Spinal cord (tissue), 9 donors: ENCODE measurements at regions not wholly inside any gene's neighbourhood (a gene's known extent, or its start where the extent isn't known, plus 50 kb on each side); places are given as distances from the start of the nearest gene placed in this dataset.

Source experiments
- DNase-seq, 6 donors: peaks; one replicate each; pipeline versions ENCODE4 v3.0.0 to v3.0.0-alpha.2; 2013 to 2015; ENCODE audit warnings: low spot score in 6 of 6, low read depth in 4 of 6
- H3K27ac ChIP-seq: one replicate; pipeline ENCODE4 v1.5.1; 2013; ENCODE audit warnings: low read depth, low read length, control low read depth
- H3K27me3 ChIP-seq: one replicate; pipeline ENCODE4 v1.6.1; 2013; ENCODE audit warnings: low read length; ENCODE audit not compliant: control insufficient read depth, insufficient read depth
- H3K36me3 ChIP-seq: one replicate; pipeline ENCODE4 v1.6.1; 2013; ENCODE audit warnings: low read length; ENCODE audit not compliant: control insufficient read depth, insufficient read depth
- H3K4me1 ChIP-seq: one replicate; pipeline ENCODE4 v1.6.1; 2013; ENCODE audit warnings: low read length; ENCODE audit not compliant: control insufficient read depth, insufficient read depth
- H3K4me3 ChIP-seq: one replicate; pipeline ENCODE4 v1.5.1; 2013; ENCODE audit warnings: low read depth, low read length, control low read depth
- H3K9me3 ChIP-seq: one replicate; pipeline ENCODE4 v1.6.1; 2013; ENCODE audit warnings: low read length; ENCODE audit not compliant: control insufficient read depth, insufficient read depth
- WGBS: methylation state at CpG from one replicate; pipeline ENCODE4 v1.1.5; 2013; ENCODE audit warnings: missing lambda C conversion rate; ENCODE audit not compliant: insufficient coverage; 5-methylcytosine and 5-hydroxymethylcytosine counted together
- donor health status: healthy.

GRCh38 chr7:98697485-98698240 lies 80.6 kb downstream of the NPTX2 start:
- no peak overlapping the region for H3K27ac ChIP-seq
- peaks cover 4% of the 10 kb centered on the region for H3K9me3 ChIP-seq
- H3K27me3 ChIP-seq, result peaks cover 3% of the 10 kb centered on the region
- H3K36me3 ChIP-seq, result no peaks in the 10 kb centered on the region
- DNase-seq, result no peak
- no peaks in the 10 kb centered on the region for H3K4me1 ChIP-seq
- 100% methylated on average over 1 of the region's 9 CpGs for WGBS
- H3K4me3 ChIP-seq, result no peak overlapping the region

- peak in 1 of 6 donors; percentile 56 for DNase-seq
- WGBS, result 84% methylated on average over 2 of the region's 2 CpGs
- no peak overlapping the region for H3K27ac ChIP-seq
These were observed 81.9 kb downstream of the NPTX2 start for GRCh38 chr7:98698976-98699375.

GRCh38 chr7:98700533-98700932 lies 83.4 kb downstream of the NPTX2 start:
- H3K27me3 ChIP-seq, result peaks cover 9% of the 10 kb centered on the region
- H3K36me3 ChIP-seq, result no peaks in the 10 kb centered on the region
- no peaks in the 10 kb centered on the region for H3K9me3 ChIP-seq
- WGBS, result 53% methylated on average over 2 of the region's 3 CpGs
- DNase-seq, result no peak
- H3K4me3 ChIP-seq, result no peak overlapping the region
- H3K27ac ChIP-seq, result no peak overlapping the region
- peaks cover 1% of the 10 kb centered on the region for H3K4me1 ChIP-seq

More at GRCh38 chr7:98698976-98699375, 81.9 kb downstream of the NPTX2 start:
- Histone ChIP-seq H3K36me3 (no peaks in the 10 kb centered on the region), H3K9me3 (no peaks in the 10 kb centered on the region), H3K4me1 (no peaks in the 10 kb centered on the region), H3K27me3 (peaks cover 4% of the 10 kb centered on the region), H3K4me3 (no peak overlapping the region)

GRCh38 chr7:98701372-98701771 lies 84.3 kb downstream of the NPTX2 start:
- Histone ChIP-seq H3K4me1 (peaks cover 5% of the 10 kb centered on the region), H3K27ac (no peak overlapping the region), H3K36me3 (no peaks in the 10 kb centered on the region), H3K9me3 (no peaks in the 10 kb centered on the region), H3K27me3 (peaks cover 14% of the 10 kb centered on the region), H3K4me3 (no peak overlapping the region)
- no peak for DNase-seq
- 90% methylated on average over 9 of the region's 11 CpGs for WGBS

- H3K27me3 ChIP-seq, result peaks cover 14% of the 10 kb centered on the region
- peaks cover 5% of the 10 kb centered on the region for H3K4me1 ChIP-seq
- no peak overlapping the region for H3K4me3 ChIP-seq
- no peaks in the 10 kb centered on the region for H3K36me3 ChIP-seq
- no peak for DNase-seq
- H3K27ac ChIP-seq, result no peak overlapping the region
- no peaks in the 10 kb centered on the region for H3K9me3 ChIP-seq
- no CpG with 5 or more reads among the region's 2 CpGs for WGBS
These were observed 84.9 kb downstream of the NPTX2 start for GRCh38 chr7:98702021-98702420.

GRCh38 chr7:98703916-98704315 lies 86.8 kb downstream of the NPTX2 start:
- Histone ChIP-seq H3K27ac (no peak overlapping the region), H3K4me3 (no peak overlapping the region), H3K36me3 (no peaks in the 10 kb centered on the region), H3K9me3 (no peaks in the 10 kb centered on the region), H3K4me1 (peaks cover 5% of the 10 kb centered on the region), H3K27me3 (peaks cover 11% of the 10 kb centered on the region)
- no peak for DNase-seq
- 67% methylated on average over 6 of the region's 10 CpGs for WGBS

GRCh38 chr7:98705626-98706025 lies 88.5 kb downstream of the NPTX2 start:
- no peaks in the 10 kb centered on the region for H3K9me3 ChIP-seq
- no peaks in the 10 kb centered on the region for H3K36me3 ChIP-seq
- WGBS, result 19% methylated on average over 13 of the region's 14 CpGs
- no peak overlapping the region for H3K4me3 ChIP-seq
- peaks cover 11% of the 10 kb centered on the region for H3K27me3 ChIP-seq
- no peak overlapping the region for H3K27ac ChIP-seq
- DNase-seq, result peak in 2 of 6 donors; percentile 25 to 56
- H3K4me1 ChIP-seq, result peaks cover 5% of the 10 kb centered on the region

GRCh38 chr7:98707076-98707475 lies 90.0 kb downstream of the NPTX2 start:
- WGBS, result no CpG with 5 or more reads among the region's 4 CpGs
- DNase-seq, result no peak
- Histone ChIP-seq H3K9me3 (no peaks in the 10 kb centered on the region), H3K27ac (no peak overlapping the region), H3K36me3 (no peaks in the 10 kb centered on the region), H3K27me3 (peaks cover 11% of the 10 kb centered on the region), H3K4me3 (no peak overlapping the region), H3K4me1 (peaks cover 5% of the 10 kb centered on the region)

GRCh38 chr7:98711945-98712344 lies 94.9 kb downstream of the NPTX2 start:
- DNase-seq, result no peak
- whole genome bisulfite sequencing, result 96% methylated on average over 10 of the region's 10 CpGs
- Histone ChIP-seq H3K4me1 (no peaks in the 10 kb centered on the region), H3K36me3 (no peaks in the 10 kb centered on the region), H3K4me3 (no peak overlapping the region), H3K9me3 (no peaks in the 10 kb centered on the region), H3K27ac (no peak overlapping the region), H3K27me3 (no peaks in the 10 kb centered on the region)

GRCh38 chr7:98713165-98713810 lies 96.2 kb downstream of the NPTX2 start:
- no peaks in the 10 kb centered on the region for H3K4me1 ChIP-seq
- no peaks in the 10 kb centered on the region for H3K36me3 ChIP-seq

More at GRCh38 chr7:98713165-98713810, 96.2 kb downstream of the NPTX2 start:
- Histone ChIP-seq H3K27me3 (no peaks in the 10 kb centered on the region), H3K9me3 (no peaks in the 10 kb centered on the region), H3K27ac (no peak overlapping the region), H3K4me3 (no peak overlapping the region)
- peak in 1 of 6 donors; percentile 77 for DNase-seq
- WGBS, result no CpG with 5 or more reads among the region's 6 CpGs
